C4-2B (cell line): ENCODE measurements at regions not wholly inside any gene's neighbourhood (a gene's known extent, or its start where the extent isn't known, plus 50 kb on each side); places are given as distances from the start of the nearest gene placed in this dataset.

Source experiments
- ZFX ChIP-seq: fragments of 450-650 bp; IDR thresholded peaks from 2 replicates; pipeline ENCODE4 v1.6.1; 2017
- TF ChIP-seq, protein P1 (sequence below): fragments of 450-650 bp; conservative IDR thresholded peaks from 2 replicates; pipeline ENCODE4 v1.5.1; 2017; ENCODE audit warnings: mild to moderate bottlenecking

- TF ChIP-seq, protein P1, sequence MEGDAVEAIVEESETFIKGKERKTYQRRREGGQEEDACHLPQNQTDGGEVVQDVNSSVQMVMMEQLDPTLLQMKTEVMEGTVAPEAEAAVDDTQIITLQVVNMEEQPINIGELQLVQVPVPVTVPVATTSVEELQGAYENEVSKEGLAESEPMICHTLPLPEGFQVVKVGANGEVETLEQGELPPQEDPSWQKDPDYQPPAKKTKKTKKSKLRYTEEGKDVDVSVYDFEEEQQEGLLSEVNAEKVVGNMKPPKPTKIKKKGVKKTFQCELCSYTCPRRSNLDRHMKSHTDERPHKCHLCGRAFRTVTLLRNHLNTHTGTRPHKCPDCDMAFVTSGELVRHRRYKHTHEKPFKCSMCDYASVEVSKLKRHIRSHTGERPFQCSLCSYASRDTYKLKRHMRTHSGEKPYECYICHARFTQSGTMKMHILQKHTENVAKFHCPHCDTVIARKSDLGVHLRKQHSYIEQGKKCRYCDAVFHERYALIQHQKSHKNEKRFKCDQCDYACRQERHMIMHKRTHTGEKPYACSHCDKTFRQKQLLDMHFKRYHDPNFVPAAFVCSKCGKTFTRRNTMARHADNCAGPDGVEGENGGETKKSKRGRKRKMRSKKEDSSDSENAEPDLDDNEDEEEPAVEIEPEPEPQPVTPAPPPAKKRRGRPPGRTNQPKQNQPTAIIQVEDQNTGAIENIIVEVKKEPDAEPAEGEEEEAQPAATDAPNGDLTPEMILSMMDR, result no peak
- no peak for TF ChIP-seq ZFX
Observed at GRCh38 chr5:4613440-4613839, 526.7 kb upstream of the ADAMTS16 start.
